ENCODE measurements at regions not wholly inside any gene's neighbourhood (a gene's known extent, or its start where the extent isn't known, plus 50 kb on each side); places are given as distances from the start of the nearest gene placed in this dataset.
A peak's percentile ranks its signal among the peaks of the same experiment; 100 is the strongest.

DNA sequence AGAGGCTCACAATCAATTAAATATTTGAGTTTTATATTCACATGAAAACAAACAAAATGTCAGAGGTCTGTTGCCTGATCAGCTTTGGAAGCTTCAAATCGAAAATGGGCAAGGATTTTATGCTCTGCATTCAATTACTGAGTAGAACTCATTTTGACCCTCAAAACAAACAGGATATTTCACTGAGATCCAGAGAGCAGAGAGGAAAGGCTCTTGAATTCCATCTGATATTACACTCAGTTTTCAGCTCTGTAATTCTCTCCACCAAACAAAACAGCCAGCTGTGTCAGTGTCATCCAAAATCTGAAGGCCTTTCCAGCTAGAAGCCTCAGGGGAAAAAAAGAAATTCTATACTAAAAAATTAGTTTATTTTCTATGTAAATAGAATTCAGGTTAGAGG is 128.6 kb upstream of the FLRT2 start:
- Histone ChIP-seq H3K4me3 (ENCODE audit: insufficient read depth in 1 of 2, low read depth in 1 of 2, low read length in 2 of 2) (no peak overlapping the region), H2AFZ (ENCODE audit: low read depth, low read length) (no peak overlapping the region), H3K79me1 (replicated peaks; ENCODE audit: low read length, poor library complexity, severe bottlenecking) (no peaks in the 10 kb centered on the region), H3K23ac (ENCODE audit: low read length in 2 of 2) (no peak overlapping the region), H3K9ac (ENCODE audit: low read length) (no peak overlapping the region), H3K36me3 (ENCODE audit: control insufficient read depth in 1 of 2, insufficient read depth in 2 of 2, low read depth in 1 of 2, low read length in 2 of 2) (no peaks in the 10 kb centered on the region), H3K27ac (ENCODE audit: low read length, poor library complexity, severe bottlenecking) (no peak overlapping the region), H2BK5ac (ENCODE audit: low read depth, low read length, poor library complexity, severe bottlenecking) (no peak overlapping the region), H3K14ac (ENCODE audit: low read length in 2 of 2) (no peak overlapping the region), H3K4me1 (ENCODE audit: control insufficient read depth, insufficient read depth, low read depth, low read length) (no peaks in the 10 kb centered on the region), H2AK5ac (ENCODE audit: low read length, severe bottlenecking) (no peak overlapping the region), H4K91ac (ENCODE audit: low read length) (no peak overlapping the region), H3K4me2 (ENCODE audit: low read length, poor library complexity, severe bottlenecking) (no peak overlapping the region), H2BK15ac (ENCODE audit: low read depth, poor library complexity, severe bottlenecking) (no peak overlapping the region), H3K18ac (ENCODE audit: low read depth in 1 of 2, low read length in 2 of 2) (no peak overlapping the region), H2BK12ac (ENCODE audit: low read length in 2 of 2) (no peak overlapping the region), H3K9me3 (ENCODE audit: control insufficient read depth, low read length) (no peaks in the 10 kb centered on the region), H2BK120ac (ENCODE audit: low read depth, low read length) (no peak overlapping the region), H3K4ac (ENCODE audit: low read depth in 1 of 2, low read length in 2 of 2) (no peak overlapping the region), H3K27me3 (ENCODE audit: control insufficient read depth in 1 of 2, insufficient read depth in 1 of 2, low read length in 2 of 2) (no peaks in the 10 kb centered on the region), H4K8ac (ENCODE audit: low read length) (no peak overlapping the region)
- no peak for DNase-seq
- whole genome bisulfite sequencing: 97% methylated on average over 1 of the region's 1 CpG

DNA sequence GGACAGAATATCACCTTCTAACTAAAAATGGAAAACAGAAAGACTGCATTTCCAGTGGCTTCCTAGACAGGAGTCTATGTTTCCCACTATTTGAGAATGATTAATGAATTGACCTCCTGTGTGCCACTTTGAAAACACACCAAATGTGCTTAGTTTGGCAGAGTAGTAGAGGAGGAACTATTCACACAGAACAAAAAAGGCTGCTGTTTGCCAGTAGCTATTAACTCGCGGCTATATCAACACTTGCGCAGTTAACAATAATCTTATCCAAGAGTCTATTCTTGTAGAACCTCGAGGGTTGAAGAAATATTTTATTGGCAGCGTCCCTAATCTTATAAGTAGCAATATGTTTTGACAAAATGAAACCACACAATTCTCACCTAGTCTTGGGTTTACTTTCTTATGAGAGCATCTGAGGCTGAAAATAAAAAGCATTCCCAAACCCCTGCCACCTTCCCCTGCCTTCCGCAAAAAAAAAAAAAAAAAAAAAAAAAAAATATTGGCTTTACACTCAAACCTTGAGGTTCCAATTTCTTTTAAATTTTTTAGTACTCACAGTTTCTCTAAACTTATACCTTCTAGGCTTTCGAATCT is 127.3 kb upstream of the FLRT2 start:
- Histone ChIP-seq H3K23ac (ENCODE audit: low read length in 2 of 2) (no peak overlapping the region), H2AK5ac (ENCODE audit: low read length, severe bottlenecking) (no peak overlapping the region), H3K4me1 (ENCODE audit: control insufficient read depth, insufficient read depth, low read depth, low read length) (no peaks in the 10 kb centered on the region), H3K4me3 (ENCODE audit: insufficient read depth in 1 of 2, low read depth in 1 of 2, low read length in 2 of 2) (no peak overlapping the region), H3K9ac (ENCODE audit: low read length) (no peak overlapping the region), H3K4ac (ENCODE audit: low read depth in 1 of 2, low read length in 2 of 2) (no peak overlapping the region), H2BK120ac (ENCODE audit: low read depth, low read length) (no peak overlapping the region), H3K27ac (ENCODE audit: low read length, poor library complexity, severe bottlenecking) (no peak overlapping the region), H3K27me3 (ENCODE audit: control insufficient read depth in 1 of 2, insufficient read depth in 1 of 2, low read length in 2 of 2) (no peaks in the 10 kb centered on the region), H2AFZ (ENCODE audit: low read depth, low read length) (no peak overlapping the region), H3K9me3 (ENCODE audit: control insufficient read depth, low read length) (no peaks in the 10 kb centered on the region), H2BK5ac (ENCODE audit: low read depth, low read length, poor library complexity, severe bottlenecking) (no peak overlapping the region), H3K4me2 (ENCODE audit: low read length, poor library complexity, severe bottlenecking) (no peak overlapping the region), H4K8ac (ENCODE audit: low read length) (no peak overlapping the region), H2BK12ac (ENCODE audit: low read length in 2 of 2) (no peak overlapping the region), H3K14ac (ENCODE audit: low read length in 2 of 2) (no peak overlapping the region), H3K18ac (ENCODE audit: low read depth in 1 of 2, low read length in 2 of 2) (no peak overlapping the region), H4K91ac (ENCODE audit: low read length) (no peak overlapping the region), H3K79me1 (replicated peaks; ENCODE audit: low read length, poor library complexity, severe bottlenecking) (no peaks in the 10 kb centered on the region), H3K36me3 (ENCODE audit: control insufficient read depth in 1 of 2, insufficient read depth in 2 of 2, low read depth in 1 of 2, low read length in 2 of 2) (no peaks in the 10 kb centered on the region), H2BK15ac (ENCODE audit: low read depth, poor library complexity, severe bottlenecking) (no peak overlapping the region)
- WGBS: 97% methylated on average over 4 of the region's 7 CpGs
- no peak for DNase-seq

DNA sequence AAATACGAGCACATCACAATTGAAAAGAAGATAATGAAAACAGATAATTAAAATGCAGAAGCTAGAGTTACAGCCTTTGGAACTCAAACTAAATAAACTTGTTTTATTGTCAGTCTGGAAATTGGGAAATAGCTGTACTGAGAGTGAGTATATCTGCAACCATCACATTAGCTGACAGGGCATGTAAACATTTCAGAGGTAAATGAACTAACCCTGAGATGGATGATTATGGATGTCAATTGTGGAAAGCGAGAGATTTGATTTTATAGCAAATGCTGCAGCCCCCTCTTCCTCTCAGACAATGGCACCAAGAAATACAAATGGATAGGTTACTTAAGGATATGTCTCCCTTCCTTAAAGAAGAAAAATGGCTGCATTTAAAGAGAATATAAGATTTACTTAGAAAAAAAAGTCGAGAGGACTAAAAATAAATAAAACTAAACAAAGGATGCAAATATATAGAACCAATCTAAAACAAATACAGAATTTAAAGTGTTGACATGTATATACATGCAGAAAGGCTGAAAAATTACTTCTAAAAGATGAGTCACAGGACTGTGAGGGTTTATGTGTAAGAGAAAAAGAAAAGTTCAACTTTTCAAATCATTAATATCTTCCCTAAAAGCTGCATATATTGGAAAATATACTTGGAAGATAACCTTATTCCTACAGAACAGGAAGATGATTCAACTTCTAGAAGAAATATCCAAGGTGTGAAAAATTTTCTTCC is 120.3 kb upstream of the FLRT2 start:
- WGBS: 0% methylated on average over 1 of the region's 3 CpGs
- Histone ChIP-seq H3K27me3 (ENCODE audit: control insufficient read depth in 1 of 2, insufficient read depth in 1 of 2, low read length in 2 of 2) (no peaks in the 10 kb centered on the region), H3K36me3 (ENCODE audit: control insufficient read depth in 1 of 2, insufficient read depth in 2 of 2, low read depth in 1 of 2, low read length in 2 of 2) (no peaks in the 10 kb centered on the region)

DNA sequence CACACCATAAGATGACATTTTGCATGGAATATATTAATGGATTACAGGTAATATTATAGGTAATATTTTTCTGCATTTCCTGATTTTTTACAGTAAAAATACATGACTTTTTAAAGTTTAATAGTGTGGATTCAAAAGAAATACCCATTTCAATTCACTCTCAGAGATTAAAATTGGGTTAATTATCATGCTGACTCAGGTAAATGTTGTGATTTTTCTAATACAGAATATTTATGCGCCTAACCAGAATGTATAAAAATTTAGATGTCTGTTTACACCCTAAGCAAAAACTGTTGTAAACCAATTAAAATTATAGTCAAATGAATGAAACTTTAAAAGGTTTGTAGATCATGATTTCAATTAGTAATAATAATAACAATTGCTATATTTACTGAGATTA is 117.2 kb upstream of the FLRT2 start:
- Histone ChIP-seq H4K91ac (ENCODE audit: low read length) (no peak overlapping the region), H3K4me1 (ENCODE audit: control insufficient read depth, insufficient read depth, low read depth, low read length) (no peaks in the 10 kb centered on the region), H3K4me3 (ENCODE audit: insufficient read depth in 1 of 2, low read depth in 1 of 2, low read length in 2 of 2) (no peak overlapping the region), H2BK12ac (ENCODE audit: low read length in 2 of 2) (no peak overlapping the region), H3K4me2 (ENCODE audit: low read length, poor library complexity, severe bottlenecking) (no peak overlapping the region), H3K23ac (ENCODE audit: low read length in 2 of 2) (no peak overlapping the region), H3K36me3 (ENCODE audit: control insufficient read depth in 1 of 2, insufficient read depth in 2 of 2, low read depth in 1 of 2, low read length in 2 of 2) (no peaks in the 10 kb centered on the region), H3K27ac (ENCODE audit: low read length, poor library complexity, severe bottlenecking) (no peak overlapping the region), H2AK5ac (ENCODE audit: low read length, severe bottlenecking) (no peak overlapping the region), H3K18ac (ENCODE audit: low read depth in 1 of 2, low read length in 2 of 2) (no peak overlapping the region), H2BK120ac (ENCODE audit: low read depth, low read length) (no peak overlapping the region), H3K14ac (ENCODE audit: low read length in 2 of 2) (no peak overlapping the region), H3K27me3 (ENCODE audit: control insufficient read depth in 1 of 2, insufficient read depth in 1 of 2, low read length in 2 of 2) (no peaks in the 10 kb centered on the region), H2BK15ac (ENCODE audit: low read depth, poor library complexity, severe bottlenecking) (no peak overlapping the region), H3K9me3 (ENCODE audit: control insufficient read depth, low read length) (no peaks in the 10 kb centered on the region), H3K4ac (ENCODE audit: low read depth in 1 of 2, low read length in 2 of 2) (no peak overlapping the region), H3K9ac (ENCODE audit: low read length) (no peak overlapping the region), H2BK5ac (ENCODE audit: low read depth, low read length, poor library complexity, severe bottlenecking) (no peak overlapping the region), H4K8ac (ENCODE audit: low read length) (no peak overlapping the region), H3K79me1 (replicated peaks; ENCODE audit: low read length, poor library complexity, severe bottlenecking) (no peaks in the 10 kb centered on the region), H2AFZ (ENCODE audit: low read depth, low read length) (no peak overlapping the region)
- WGBS: no CpG with 5 or more reads among the region's 1 CpG
- no peak for DNase-seq

More for the DNA sequence above, 120.3 kb upstream of the FLRT2 start:
- DNase-seq: peak; percentile 28
- Histone ChIP-seq H3K79me1 (replicated peaks; ENCODE audit: low read length, poor library complexity, severe bottlenecking) (no peaks in the 10 kb centered on the region), H3K4me3 (ENCODE audit: insufficient read depth in 1 of 2, low read depth in 1 of 2, low read length in 2 of 2) (no peak overlapping the region), H3K4me1 (ENCODE audit: control insufficient read depth, insufficient read depth, low read depth, low read length) (no peaks in the 10 kb centered on the region), H2BK5ac (ENCODE audit: low read depth, low read length, poor library complexity, severe bottlenecking) (no peak overlapping the region), H2AK5ac (ENCODE audit: low read length, severe bottlenecking) (no peak overlapping the region), H3K9me3 (ENCODE audit: control insufficient read depth, low read length) (no peaks in the 10 kb centered on the region), H3K18ac (ENCODE audit: low read depth in 1 of 2, low read length in 2 of 2) (no peak overlapping the region), H2AFZ (ENCODE audit: low read depth, low read length) (no peak overlapping the region), H3K23ac (ENCODE audit: low read length in 2 of 2) (no peak overlapping the region), H4K91ac (ENCODE audit: low read length) (no peak overlapping the region), H4K8ac (ENCODE audit: low read length) (no peak overlapping the region), H2BK120ac (ENCODE audit: low read depth, low read length) (no peak overlapping the region), H3K9ac (ENCODE audit: low read length) (no peak overlapping the region), H3K14ac (ENCODE audit: low read length in 2 of 2) (no peak overlapping the region), H3K27ac (ENCODE audit: low read length, poor library complexity, severe bottlenecking) (no peak overlapping the region), H2BK15ac (ENCODE audit: low read depth, poor library complexity, severe bottlenecking) (no peak overlapping the region), H3K4ac (ENCODE audit: low read depth in 1 of 2, low read length in 2 of 2) (no peak overlapping the region), H2BK12ac (ENCODE audit: low read length in 2 of 2) (no peak overlapping the region), H3K4me2 (ENCODE audit: low read length, poor library complexity, severe bottlenecking) (no peak overlapping the region)
